ENCODE measurements at regions not wholly inside any gene's neighbourhood (a gene's known extent, or its start where the extent isn't known, plus 50 kb on each side); places are given as distances from the start of the nearest gene placed in this dataset.

GRCh38 chr1:232247669-232248068 lies 382.3 kb downstream of the SIPA1L2 start:
- H3K4me3 Mint-ChIP-seq = no peak overlapping the region
- POLR2A ChIA-PET = no interaction called here
- H3K36me3 Mint-ChIP-seq = peaks cover 0 to 2% (median 1%) of the 10 kb centered on the region in 3 donors
- H3K9me3 Mint-ChIP-seq = peaks cover 0 to 4% (median 0%) of the 10 kb centered on the region in 9 donors
- peaks cover 16 to 60% (median 31%) of the 10 kb centered on the region in 5 donors for H3K27me3 Mint-ChIP-seq
- H3K4me1 Mint-ChIP-seq = peaks cover 0 to 7% (median 2%) of the 10 kb centered on the region in 4 donors
- DNase-seq (no peak), ATAC-seq (no peak)
- no peak overlapping the region for H3K27ac Mint-ChIP-seq

GRCh38 chr1:232244426-232244825 lies 385.5 kb downstream of the SIPA1L2 start:
- POLR2A ChIA-PET = no interaction called here
- Mint-ChIP-seq H3K4me3 (no peak overlapping the region), H3K27ac (no peak overlapping the region), H3K36me3 (peaks cover 0 to 2% (median 0%) of the 10 kb centered on the region in 3 donors), H3K9me3 (peaks cover 0 to 6% (median 0%) of the 10 kb centered on the region in 9 donors), H3K27me3 (peaks cover 7 to 54% (median 27%) of the 10 kb centered on the region in 5 donors), H3K4me1 (peaks cover 0 to under 1% (median 0%) of the 10 kb centered on the region in 4 donors)
- no peak for DNase-seq
- ATAC-seq = no peak

GRCh38 chr1:232239998-232240397 lies 389.9 kb downstream of the SIPA1L2 start:
- no peak overlapping the region for H3K4me3 Mint-ChIP-seq
- H3K27ac Mint-ChIP-seq = no peak overlapping the region
- no peak for ATAC-seq
- H3K27me3 Mint-ChIP-seq = peaks cover 2 to 25% (median 12%) of the 10 kb centered on the region in 5 donors
- POLR2A ChIA-PET = no interaction called here
- H3K4me1 Mint-ChIP-seq = no peaks in the 10 kb centered on the region
- H3K9me3 Mint-ChIP-seq = peaks cover 0 to 6% (median 0%) of the 10 kb centered on the region in 9 donors
- H3K36me3 Mint-ChIP-seq = no peaks in the 10 kb centered on the region
- DNase-seq = no peak

- H3K27me3 Mint-ChIP-seq = peaks cover 2 to 28% (median 12%) of the 10 kb centered on the region in 5 donors
- no peak for DNase-seq
- H3K36me3 Mint-ChIP-seq = no peaks in the 10 kb centered on the region
- no peak for ATAC-seq
- H3K27ac Mint-ChIP-seq = no peak overlapping the region
- POLR2A ChIA-PET = no interaction called here
- no peak overlapping the region for H3K4me3 Mint-ChIP-seq
- peaks cover 0 to 6% (median 0%) of the 10 kb centered on the region in 9 donors for H3K9me3 Mint-ChIP-seq
- no peaks in the 10 kb centered on the region for H3K4me1 Mint-ChIP-seq
Observed at GRCh38 chr1:232239522-232239921, 390.4 kb downstream of the SIPA1L2 start.

- ATAC-seq = no peak
- Mint-ChIP-seq H3K9me3 (peaks cover 0 to 6% (median 0%) of the 10 kb centered on the region in 9 donors), H3K27ac (no peak overlapping the region), H3K4me1 (peaks cover 0 to 1% (median 0%) of the 10 kb centered on the region in 4 donors), H3K27me3 (peaks cover 7 to 35% (median 21%) of the 10 kb centered on the region in 5 donors), H3K36me3 (no peaks in the 10 kb centered on the region), H3K4me3 (no peak overlapping the region)
- no peak for DNase-seq
- POLR2A ChIA-PET = no interaction called here
Observed at GRCh38 chr1:232238009-232238408, 391.9 kb downstream of the SIPA1L2 start.

GRCh38 chr1:232227306-232227705 lies 402.6 kb downstream of the SIPA1L2 start:
- H3K36me3 Mint-ChIP-seq = no peaks in the 10 kb centered on the region
- H3K4me1 Mint-ChIP-seq = peaks cover 6 to 17% (median 9%) of the 10 kb centered on the region in 4 donors
- H3K9me3 Mint-ChIP-seq = no peaks in the 10 kb centered on the region
- peak overlapping the region in 1 of 10 donors; percentile 20 for H3K27ac Mint-ChIP-seq
- H3K27me3 Mint-ChIP-seq = peaks cover 3 to 31% (median 5%) of the 10 kb centered on the region in 5 donors
- no peak overlapping the region for H3K4me3 Mint-ChIP-seq
- DNase-seq (no peak), ATAC-seq (no peak)
- POLR2A ChIA-PET = no interaction called here

DNA sequence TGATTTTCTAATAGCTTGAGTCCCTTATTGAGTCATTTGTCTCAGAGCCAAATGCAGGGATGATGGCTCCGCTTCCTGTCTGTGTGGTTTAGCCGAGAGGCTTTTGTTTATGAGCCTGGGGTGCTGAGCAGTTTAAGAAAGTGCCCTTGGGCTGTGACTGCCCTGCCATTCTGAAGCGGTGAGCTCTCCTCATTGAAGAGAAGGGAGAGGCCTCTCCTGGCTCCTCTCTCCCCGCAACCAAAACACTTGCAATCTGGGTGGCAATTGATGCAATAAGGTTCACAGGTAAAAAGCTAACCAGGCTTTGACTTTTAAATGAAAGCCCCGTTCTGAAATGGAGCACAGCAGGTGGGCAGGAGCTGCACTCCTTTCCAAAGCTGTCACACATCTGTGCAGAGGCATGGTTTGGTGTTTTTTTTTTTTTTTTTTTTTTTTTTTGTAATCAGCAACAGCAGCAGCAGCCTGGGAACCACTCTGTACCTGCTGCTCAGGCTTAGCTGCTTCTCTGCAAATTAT lies 403.7 kb downstream of the SIPA1L2 start:
- POLR2A ChIA-PET = no interaction called here

DNA sequence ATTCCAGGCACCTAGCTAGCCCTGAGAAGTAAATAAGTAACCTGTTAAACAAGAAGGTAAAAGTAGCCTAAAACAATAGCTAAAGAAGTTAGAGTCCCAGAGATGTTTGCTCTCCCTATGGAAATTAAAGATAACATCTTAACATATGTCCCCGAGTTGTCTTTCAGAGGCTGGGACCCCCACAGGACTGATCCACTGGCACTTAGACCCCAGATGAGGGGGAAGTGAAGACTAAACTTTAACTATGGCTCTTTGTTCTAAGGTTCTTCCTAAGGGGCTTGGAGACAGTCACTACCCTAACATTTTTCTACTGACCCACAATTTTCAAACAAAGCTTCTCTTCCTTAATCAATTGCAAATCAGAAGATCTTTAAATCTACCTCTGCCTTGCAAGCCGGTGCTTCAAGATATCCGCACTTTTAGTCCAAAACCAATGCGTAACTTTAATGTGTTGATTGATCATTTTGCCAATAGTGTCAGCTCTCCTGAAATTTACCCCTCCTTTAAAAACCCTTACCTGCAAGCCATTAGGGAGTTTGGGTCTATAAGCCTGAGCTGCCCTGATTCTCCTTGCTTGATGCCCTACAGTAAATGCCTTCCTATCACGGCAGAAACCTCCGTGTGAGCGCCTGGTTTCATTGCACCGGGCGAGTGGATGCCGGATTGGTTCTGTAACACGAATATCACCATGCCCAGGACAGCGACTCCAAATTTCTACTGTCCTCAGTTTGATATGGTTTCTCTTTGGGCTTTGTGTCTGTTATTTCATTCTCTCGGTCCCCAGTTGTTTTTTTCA lies 404.4 kb downstream of the SIPA1L2 start:
- Mint-ChIP-seq H3K4me3 (peak overlapping the region in 4 of 10 donors; percentile 5 to 60 (median 32)), H3K4me1 (peaks cover 7 to 18% (median 9%) of the 10 kb centered on the region in 4 donors), H3K36me3 (no peaks in the 10 kb centered on the region), H3K9me3 (no peaks in the 10 kb centered on the region), H3K27me3 (peaks cover 3 to 16% (median 5%) of the 10 kb centered on the region in 5 donors), H3K27ac (peak overlapping the region in 4 of 10 donors; percentile 22 to 79 (median 58))
- POLR2A ChIA-PET = no interaction called here
- no peak for ATAC-seq
- no peak for DNase-seq

More for the DNA sequence above, 403.7 kb downstream of the SIPA1L2 start:
- Mint-ChIP-seq H3K27me3 (peaks cover 3 to 23% (median 5%) of the 10 kb centered on the region in 5 donors), H3K4me3 (peak overlapping the region in 9 of 10 donors; percentile 2 to 62 (median 30)), H3K9me3 (no peaks in the 10 kb centered on the region), H3K4me1 (peaks cover 6 to 18% (median 9%) of the 10 kb centered on the region in 4 donors), H3K27ac (peak overlapping the region in 9 of 10 donors; percentile 3 to 79 (median 44)), H3K36me3 (no peaks in the 10 kb centered on the region)
- peak; percentile 53 to 67 for ATAC-seq
- DNase-seq = peak in 3 of 10 donors; percentile 5 to 28 (median 8)

DNA sequence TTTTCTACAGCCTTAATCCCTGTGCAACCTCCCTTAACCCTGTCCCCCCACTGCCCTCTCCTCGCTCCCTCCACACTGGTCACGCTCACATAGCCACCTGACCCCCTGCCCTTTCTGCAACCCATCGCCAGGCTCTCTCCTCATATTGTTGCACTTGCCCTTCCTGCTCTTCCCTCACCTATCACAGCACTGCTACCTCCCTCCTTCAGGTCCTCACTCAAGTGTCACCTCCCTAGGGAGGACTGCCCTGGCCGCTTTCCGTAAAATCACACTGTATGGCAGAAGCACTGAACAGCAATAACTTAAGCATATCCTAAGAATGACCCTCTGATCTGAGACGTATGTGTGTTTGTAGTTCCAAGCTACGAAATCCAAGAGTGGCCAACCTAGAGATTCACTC lies 406.0 kb downstream of the SIPA1L2 start:
- Mint-ChIP-seq H3K36me3 (no peaks in the 10 kb centered on the region), H3K4me3 (no peak overlapping the region), H3K27ac (peak overlapping the region in 1 of 10 donors; percentile 27), H3K9me3 (peaks cover 0 to 2% (median 0%) of the 10 kb centered on the region in 9 donors), H3K27me3 (no peaks in the 10 kb centered on the region), H3K4me1 (peaks cover 7 to 18% (median 9%) of the 10 kb centered on the region in 4 donors)
- DNase-seq (no peak), ATAC-seq (no peak)
- POLR2A ChIA-PET = no interaction called here

DNA sequence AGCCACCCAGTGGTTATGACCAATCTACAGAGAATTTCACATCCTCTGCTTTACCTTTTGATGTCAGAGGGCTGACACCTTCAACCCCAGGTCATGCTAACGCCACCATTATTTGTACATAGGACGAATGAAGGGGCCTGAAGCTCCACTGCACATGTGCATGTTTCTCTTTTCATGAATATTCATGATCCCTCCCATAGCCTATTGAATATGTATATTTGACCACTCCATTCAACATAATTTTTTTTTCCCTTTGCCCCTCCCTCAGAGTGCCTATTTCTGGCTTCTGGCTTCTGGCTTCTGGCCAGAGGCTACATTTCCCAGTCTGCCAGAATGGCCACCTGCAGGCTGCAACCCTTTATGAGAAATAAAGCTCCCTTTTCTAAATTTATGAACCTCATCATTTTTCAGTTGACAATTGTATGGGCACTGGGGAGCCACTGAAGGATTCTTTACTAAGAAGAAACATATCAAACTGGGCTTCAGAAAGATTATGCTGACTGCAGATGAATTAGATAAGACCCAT lies 406.7 kb downstream of the SIPA1L2 start:
- Mint-ChIP-seq H3K4me1 (peaks cover 7 to 18% (median 9%) of the 10 kb centered on the region in 4 donors), H3K9me3 (peaks cover 0 to 2% (median 0%) of the 10 kb centered on the region in 9 donors), H3K27ac (peak overlapping the region in 1 of 10 donors; percentile 27), H3K36me3 (no peaks in the 10 kb centered on the region), H3K27me3 (no peaks in the 10 kb centered on the region), H3K4me3 (no peak overlapping the region)
- DNase-seq = no peak
- ATAC-seq = no peak
- POLR2A ChIA-PET = no interaction called here

GRCh38 chr1:232222614-232223013 lies 407.3 kb downstream of the SIPA1L2 start:
- peaks cover 0 to 2% (median 0%) of the 10 kb centered on the region in 9 donors for H3K9me3 Mint-ChIP-seq
- H3K4me3 Mint-ChIP-seq = no peak overlapping the region
- ATAC-seq (peak in 1 of 2 donors; percentile 29), DNase-seq (no peak)
- H3K27ac Mint-ChIP-seq = no peak overlapping the region
- no peaks in the 10 kb centered on the region for H3K27me3 Mint-ChIP-seq
- H3K4me1 Mint-ChIP-seq = peaks cover 7 to 18% (median 9%) of the 10 kb centered on the region in 4 donors
- POLR2A ChIA-PET = no interaction called here
- no peaks in the 10 kb centered on the region for H3K36me3 Mint-ChIP-seq

DNA sequence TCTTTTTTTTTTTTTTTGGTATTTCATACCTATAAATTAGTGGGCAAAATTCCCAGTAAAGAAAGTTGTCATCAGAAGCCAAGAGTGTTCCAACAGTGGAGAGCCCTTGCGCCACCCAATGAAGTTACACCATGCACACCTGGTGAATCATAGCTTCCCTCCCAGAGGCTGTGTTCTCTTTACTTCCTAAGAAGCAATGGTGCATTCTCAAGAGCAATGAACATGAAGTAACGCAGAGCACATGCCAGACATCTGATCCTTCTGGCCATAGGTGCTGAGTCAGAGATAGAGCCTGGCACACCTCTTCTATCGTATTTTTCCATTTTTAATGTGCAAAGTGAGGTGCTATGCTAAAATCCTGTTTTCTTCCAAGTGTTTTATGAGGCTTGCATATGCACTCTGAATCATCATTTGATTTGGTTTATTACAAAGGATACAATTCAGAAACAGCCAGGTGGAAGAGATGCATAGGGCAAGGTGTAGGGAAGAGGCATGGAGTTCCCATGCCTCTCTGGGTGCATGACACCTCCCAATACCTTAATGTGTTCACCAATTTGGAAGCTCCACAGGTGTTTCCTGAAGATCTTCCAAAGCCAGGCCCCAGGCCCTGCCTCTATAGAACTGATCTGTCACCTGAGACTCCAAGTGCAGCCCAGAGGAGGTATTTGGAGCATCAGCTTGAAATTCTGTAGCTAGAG lies 408.0 kb downstream of the SIPA1L2 start:
- H3K4me3 Mint-ChIP-seq = no peak overlapping the region
- H3K27me3 Mint-ChIP-seq = no peaks in the 10 kb centered on the region
- POLR2A ChIA-PET = no interaction called here
- DNase-seq (no peak), ATAC-seq (no peak)
- H3K36me3 Mint-ChIP-seq = no peaks in the 10 kb centered on the region
- H3K9me3 Mint-ChIP-seq = peaks cover 0 to 2% (median 0%) of the 10 kb centered on the region in 9 donors
- H3K4me1 Mint-ChIP-seq = peaks cover 7 to 14% (median 9%) of the 10 kb centered on the region in 4 donors
- no peak overlapping the region for H3K27ac Mint-ChIP-seq
